ENCODE measurements at regions not wholly inside any gene's neighbourhood (a gene's known extent, or its start where the extent isn't known, plus 50 kb on each side); places are given as distances from the start of the nearest gene placed in this dataset.

DNA sequence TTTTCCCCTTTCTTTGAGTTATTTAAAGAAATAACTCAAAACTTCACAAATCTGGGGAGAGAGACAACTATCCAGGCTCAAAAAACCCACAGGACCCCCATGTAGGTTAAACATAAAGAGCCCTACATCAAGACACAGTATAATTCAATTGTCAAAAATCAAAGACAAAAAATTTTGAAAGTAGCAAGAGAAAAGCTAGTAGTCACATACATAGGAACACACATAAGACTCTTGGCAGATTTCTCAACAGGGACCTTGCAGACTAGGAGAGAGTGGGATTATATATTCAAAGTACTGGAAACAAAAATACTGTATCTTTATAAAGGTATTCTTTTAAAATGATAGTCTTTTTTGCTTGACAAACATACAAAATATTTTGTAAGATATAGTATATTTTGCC is 296.9 kb downstream of the OSTF1 start:
- POLR2A ChIA-PET = no interaction called here
- Histone ChIP-seq H3K27ac (ENCODE audit: low read depth, low read length) (no peak overlapping the region), H2AFZ (ENCODE audit: low read depth, low read length, poor library complexity, severe bottlenecking) (no peak overlapping the region), H3K9ac (ENCODE audit: low read length) (no peak overlapping the region), H4K20me1 (ENCODE audit: insufficient read depth) (no peaks in the 10 kb centered on the region), H3K9me3 (ENCODE audit: control insufficient read depth in 1 of 2, insufficient read depth in 1 of 2, low read depth in 1 of 2, low read length in 2 of 2) (0 out of 4 replicates have a peak, but pooled peaks cover 0 to 4% of the 10 kb centered on the region in 2 experiments), H3K4me3 (replicated peaks in 1 of 2; ENCODE audit: low read depth in 1 of 2, low read length in 2 of 2) (no peak overlapping the region), H3K4me1 (ENCODE audit: control insufficient read depth in 1 of 2, insufficient read depth in 2 of 2, low read length in 2 of 2) (no peaks in the 10 kb centered on the region), H3K36me3 (ENCODE audit: control insufficient read depth in 1 of 2, insufficient read depth in 2 of 2, low read length in 2 of 2) (no peaks in the 10 kb centered on the region; a peak in 1 of 4 replicates), H3K4me2 (ENCODE audit: low read length) (no peak overlapping the region), H3K9me2 (ENCODE audit: insufficient read depth) (no peaks in the 10 kb centered on the region), H3K79me2 (ENCODE audit: insufficient read depth, low read length) (no peaks in the 10 kb centered on the region), H3K27me3 (ENCODE audit: insufficient read depth, low read length) (no peaks in the 10 kb centered on the region)
- RAD21 ChIA-PET (ENCODE audit: low non-redundant PET in 1 of 2, low total read pairs in 2 of 2, uncharacterized antibody in 2 of 2, unreplicated experiment in 2 of 2) = no interaction called here
- TF ChIP-seq ZFX (IDR thresholded peaks at IDR 0.05) (no peak), ZNF274 (IDR thresholded peaks at IDR 0.05; ENCODE audit: low read depth, low read length) (no peak), EGR1 (IDR thresholded peaks at IDR 0.05; ENCODE audit: low read depth) (no peak), SP1 (IDR thresholded peaks at IDR 0.05; ENCODE audit: low read depth) (no peak), JUND (IDR thresholded peaks at IDR 0.05) (no peak), ELF1 (IDR thresholded peaks at IDR 0.05; ENCODE audit: borderline replicate concordance, low read depth) (no peak), SRF (IDR thresholded peaks at IDR 0.05; ENCODE audit: low read depth) (no peak), CBX3 (IDR thresholded peaks at IDR 0.05; ENCODE audit: low read depth) (no peak), SIN3A (IDR thresholded peaks at IDR 0.05; ENCODE audit: low read depth) (no peak), POLR2A (IDR thresholded peaks at IDR 0.05; ENCODE audit: borderline replicate concordance, extremely low read depth, insufficient read depth, insufficient read length) (no peak), YY1 (IDR thresholded peaks at IDR 0.05; ENCODE audit: extremely low read depth, insufficient replicate concordance, low read depth, low read length) (no peak), RAD21 (IDR thresholded peaks at IDR 0.05; ENCODE audit: low read depth) (no peak)
- TF ChIP-seq, protein P1, sequence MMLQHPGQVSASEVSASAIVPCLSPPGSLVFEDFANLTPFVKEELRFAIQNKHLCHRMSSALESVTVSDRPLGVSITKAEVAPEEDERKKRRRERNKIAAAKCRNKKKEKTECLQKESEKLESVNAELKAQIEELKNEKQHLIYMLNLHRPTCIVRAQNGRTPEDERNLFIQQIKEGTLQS (IDR thresholded peaks at IDR 0.05) = no peak
- TF ChIP-seq, protein P2, sequence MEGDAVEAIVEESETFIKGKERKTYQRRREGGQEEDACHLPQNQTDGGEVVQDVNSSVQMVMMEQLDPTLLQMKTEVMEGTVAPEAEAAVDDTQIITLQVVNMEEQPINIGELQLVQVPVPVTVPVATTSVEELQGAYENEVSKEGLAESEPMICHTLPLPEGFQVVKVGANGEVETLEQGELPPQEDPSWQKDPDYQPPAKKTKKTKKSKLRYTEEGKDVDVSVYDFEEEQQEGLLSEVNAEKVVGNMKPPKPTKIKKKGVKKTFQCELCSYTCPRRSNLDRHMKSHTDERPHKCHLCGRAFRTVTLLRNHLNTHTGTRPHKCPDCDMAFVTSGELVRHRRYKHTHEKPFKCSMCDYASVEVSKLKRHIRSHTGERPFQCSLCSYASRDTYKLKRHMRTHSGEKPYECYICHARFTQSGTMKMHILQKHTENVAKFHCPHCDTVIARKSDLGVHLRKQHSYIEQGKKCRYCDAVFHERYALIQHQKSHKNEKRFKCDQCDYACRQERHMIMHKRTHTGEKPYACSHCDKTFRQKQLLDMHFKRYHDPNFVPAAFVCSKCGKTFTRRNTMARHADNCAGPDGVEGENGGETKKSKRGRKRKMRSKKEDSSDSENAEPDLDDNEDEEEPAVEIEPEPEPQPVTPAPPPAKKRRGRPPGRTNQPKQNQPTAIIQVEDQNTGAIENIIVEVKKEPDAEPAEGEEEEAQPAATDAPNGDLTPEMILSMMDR (IDR thresholded peaks at IDR 0.05 in 2 of 3, conservative IDR thresholded peaks at IDR 0.05 in 1 of 3; ENCODE audit: borderline replicate concordance in 1 of 3, insufficient read depth in 1 of 3, low read depth in 2 of 3, low read length in 2 of 3) = no peak
- TF ChIP-seq, protein P3, sequence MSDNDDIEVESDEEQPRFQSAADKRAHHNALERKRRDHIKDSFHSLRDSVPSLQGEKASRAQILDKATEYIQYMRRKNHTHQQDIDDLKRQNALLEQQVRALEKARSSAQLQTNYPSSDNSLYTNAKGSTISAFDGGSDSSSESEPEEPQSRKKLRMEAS (IDR thresholded peaks at IDR 0.05) = no peak
- CTCF ChIA-PET = no interaction called here
- ATAC-seq (no peak), DNase-seq (ENCODE audit: low read depth, low spot score) (no peak)
- no TSS peak for BruUV-seq (replicated peaks)
- intact Hi-C loops (cut with micrococcal nuclease) = no loop called here
